ENCODE measurements at regions not wholly inside any gene's neighbourhood (a gene's known extent, or its start where the extent isn't known, plus 50 kb on each side); places are given as distances from the start of the nearest gene placed in this dataset.
"Not testable (repeated sequence)": the region's sequence is repeated elsewhere in the genome, so short reads cannot be mapped to it uniquely, and the experiment has no call there.

DNA sequence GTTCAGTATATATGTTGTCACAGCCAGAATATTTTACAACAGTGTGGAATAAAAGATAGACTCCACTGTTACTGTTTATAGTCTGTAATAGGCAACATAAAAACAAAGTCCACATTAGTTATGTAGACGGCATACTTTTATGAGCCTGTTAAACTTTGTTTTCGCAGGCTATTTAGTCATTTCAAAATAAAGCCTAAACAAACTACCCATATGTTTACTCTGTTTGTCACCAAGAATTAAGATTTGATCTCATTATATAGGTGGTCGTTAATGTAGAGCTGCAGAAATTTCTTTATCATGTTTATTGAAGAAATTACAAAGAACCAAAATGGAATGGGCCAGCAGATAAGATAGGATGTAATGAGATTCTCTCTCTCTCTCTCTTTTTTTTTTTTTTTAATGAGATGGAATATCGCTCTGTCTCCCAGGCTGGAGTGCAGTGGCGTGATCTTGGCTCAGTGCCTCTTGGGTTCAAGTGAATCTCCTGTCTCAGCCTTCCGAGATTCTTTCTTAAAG is 943.8 kb upstream of the SOX9 start:
- no peak for DNase-seq

DNA sequence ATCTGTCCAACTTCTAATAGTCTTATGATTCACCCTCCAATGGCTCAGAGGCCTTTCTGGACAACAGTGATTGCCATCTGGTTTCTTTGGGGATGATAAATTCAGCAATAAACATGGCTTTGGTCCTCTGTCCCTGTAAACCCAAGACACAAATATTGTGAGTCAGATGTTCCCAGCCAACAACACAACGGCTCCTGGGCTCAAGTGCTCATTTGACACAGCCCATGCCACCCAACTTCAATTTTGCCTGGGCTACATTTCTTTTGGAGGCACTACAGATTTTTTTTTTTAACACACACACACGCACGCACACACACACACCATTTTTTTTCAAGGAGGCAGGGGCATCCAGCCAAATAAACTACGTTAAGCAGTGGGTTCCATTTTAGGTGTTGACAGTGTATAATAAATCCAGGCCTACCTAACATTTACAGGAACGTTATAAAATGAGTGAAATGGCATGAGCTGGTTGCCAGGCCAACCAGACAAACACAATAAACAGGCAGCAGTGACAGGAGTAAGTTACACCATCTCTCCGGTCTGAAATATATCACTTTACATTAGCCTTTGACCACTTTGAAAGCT is 939.9 kb upstream of the SOX9 start:
- DNase-seq = peak; percentile 70

DNA sequence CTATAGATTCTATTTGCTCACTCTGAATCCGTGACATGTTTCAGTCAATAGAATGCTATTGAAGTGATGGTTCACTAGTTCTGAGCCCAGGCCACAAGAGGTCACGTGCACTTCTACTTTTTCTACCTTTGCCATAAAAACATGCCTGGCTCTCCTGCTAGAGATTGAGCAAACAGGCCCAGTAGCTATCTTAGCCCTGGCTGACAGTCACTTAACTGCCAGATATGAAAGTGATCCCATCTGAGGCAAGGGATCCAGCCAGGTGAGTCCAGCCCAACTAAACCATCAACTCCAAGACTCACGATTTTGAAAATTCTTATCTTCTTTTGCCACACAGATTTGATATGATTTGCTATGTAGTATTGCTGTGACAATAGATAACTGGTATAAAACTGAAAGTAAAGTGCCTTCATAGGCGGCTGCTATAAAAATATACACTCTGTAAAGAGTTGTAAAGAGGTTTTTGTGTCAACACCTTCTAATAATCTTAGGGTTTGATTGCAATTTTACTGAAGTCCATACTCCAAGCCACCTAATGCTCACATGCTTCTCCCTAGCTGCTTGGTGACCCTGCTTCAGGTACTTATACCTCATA is 937.7 kb upstream of the SOX9 start:
- no peak for DNase-seq

DNA sequence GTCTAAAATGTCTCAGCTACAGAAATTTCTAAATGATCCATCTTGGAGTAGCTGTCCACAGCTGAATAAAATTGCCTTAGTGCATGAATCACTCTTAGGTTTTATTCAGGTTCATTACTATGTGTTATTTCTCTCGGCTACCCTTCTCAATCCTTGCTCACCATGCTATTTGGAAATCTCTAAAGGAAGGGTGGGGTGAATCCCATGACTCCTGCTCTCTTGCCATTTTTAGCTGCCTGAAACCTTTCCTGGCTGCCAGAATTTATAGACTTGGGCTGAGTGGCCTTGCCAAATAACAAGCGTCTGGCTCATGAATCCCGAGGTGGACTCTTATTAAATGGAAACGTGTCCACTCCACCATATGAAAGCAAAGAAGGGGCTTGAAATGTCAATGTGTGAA is 936.1 kb upstream of the SOX9 start:
- DNase-seq = no peak

DNA sequence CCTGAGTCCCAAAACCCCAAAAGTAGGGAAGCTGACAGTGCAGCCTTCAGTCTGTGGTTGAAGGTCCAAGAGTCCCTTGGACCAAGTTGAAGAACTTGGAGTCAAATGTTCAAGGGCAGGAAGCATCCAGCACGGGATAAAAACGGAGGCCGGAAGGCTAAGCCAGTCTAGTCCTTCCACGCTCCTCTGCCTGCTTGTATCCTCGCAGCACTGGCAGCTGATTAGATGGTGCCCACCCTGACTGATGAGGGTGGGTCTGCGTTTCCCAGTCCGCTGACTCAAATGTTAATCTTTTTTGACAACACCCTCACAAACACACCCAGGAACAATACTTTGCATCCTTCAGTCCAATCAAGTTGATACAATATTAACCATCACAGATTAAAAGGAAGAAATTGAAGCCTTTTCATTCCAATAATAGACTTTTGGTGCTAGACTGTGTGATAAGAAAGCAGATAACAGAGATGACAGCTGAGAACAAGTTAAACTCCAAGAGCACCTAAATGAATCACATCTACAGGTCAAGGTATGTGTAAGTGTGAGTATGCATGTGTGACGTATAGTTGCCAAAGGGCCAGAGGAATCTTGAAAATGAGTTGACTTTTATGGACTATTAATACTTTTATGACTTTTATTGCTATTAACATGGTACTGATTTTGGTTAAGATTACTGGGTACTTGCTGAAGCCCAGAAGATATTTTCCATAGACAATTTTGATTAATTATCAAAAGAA is 933.5 kb upstream of the SOX9 start:
- no peak for DNase-seq

DNA sequence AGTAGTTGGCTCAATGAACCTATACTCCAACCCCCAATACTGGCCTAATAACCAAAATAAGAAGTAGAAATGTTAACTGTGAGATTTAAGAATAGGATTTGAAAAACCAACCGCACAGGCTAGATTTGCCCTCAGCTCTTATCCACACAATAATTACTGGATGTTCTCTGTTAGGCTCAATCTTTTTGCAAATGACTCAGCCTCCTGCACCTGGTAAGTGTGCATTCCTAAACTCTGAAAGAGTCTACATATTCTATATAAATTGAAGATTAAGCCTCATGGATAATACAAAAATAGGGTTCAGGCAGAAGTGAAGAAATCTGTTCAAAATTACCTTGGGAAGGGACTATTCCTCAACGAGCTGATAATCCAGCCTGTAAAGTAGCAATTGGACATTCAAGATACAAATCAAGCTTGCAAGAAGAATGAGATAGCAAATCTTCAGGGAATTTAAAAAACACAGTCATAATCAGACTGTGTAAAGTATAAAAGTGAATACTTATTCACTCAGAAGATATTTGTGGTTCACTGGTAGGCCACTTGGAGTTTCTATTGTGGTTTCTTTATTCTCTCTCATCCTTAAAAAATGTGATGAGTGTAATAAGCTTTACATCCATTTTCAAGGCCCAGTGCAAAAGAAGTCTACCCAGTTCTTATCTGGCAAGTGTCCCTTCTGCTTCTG is 931.9 kb upstream of the SOX9 start:
- no peak for DNase-seq

DNA sequence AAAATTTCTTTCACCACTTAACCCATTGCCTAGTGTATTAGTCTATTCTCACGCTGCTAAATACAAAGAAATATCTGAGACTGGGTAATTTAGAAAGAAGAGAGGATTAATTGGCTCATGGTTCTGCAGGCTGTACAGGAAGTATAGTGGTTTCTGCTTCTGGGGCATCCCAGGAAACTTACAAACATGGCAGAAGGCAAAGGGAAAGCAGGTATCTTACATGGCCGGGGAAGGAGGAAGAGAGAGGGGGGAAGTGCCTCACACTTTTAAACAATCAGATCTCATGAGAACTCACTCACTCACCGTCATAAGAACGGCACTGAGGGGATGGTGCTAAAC is 931.4 kb upstream of the SOX9 start:
- no peak for DNase-seq

DNA sequence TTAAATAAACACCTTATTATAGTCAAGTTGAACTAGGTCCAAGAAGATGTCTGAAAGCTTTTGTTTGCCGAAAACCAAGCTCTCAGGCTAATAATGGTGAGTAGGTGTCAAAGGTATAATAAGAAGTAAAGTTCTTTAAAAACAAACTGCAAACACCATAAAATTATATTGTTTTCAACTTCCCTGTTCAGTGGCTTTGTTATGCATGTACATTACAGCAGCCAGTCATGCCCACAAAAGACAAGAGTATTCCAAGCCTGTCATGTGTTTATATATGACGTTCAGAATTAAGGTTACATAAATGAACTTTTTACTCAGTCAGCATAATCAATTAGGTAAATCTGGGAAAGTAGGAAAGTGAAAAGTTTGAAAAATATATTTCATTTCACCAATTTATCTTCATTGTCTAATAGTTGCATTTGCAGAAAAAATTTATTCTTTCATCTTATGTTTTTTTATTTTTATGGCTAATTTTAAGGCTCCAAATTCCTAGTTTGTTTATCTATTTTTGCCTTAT is 928.7 kb upstream of the SOX9 start:
- no peak for DNase-seq

DNA sequence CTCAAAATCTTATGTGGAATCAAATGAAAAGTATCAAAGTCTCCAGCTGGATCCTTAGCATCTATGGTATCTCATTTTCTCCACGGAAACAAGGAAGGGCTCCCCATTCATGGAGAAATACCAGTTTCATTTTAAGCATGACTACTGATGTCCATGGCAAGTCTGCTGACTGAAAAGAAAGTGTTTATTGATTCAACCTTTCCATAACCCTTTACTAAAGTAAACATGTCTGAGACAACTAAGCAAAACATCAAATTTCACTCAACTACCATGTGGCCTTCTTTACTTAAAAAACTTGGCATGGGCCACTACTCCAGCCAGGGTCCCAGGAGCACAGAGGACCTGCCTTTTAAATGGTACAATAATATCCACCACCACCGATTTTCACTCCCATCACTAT is 928.0 kb upstream of the SOX9 start:
- no peak for DNase-seq

DNA sequence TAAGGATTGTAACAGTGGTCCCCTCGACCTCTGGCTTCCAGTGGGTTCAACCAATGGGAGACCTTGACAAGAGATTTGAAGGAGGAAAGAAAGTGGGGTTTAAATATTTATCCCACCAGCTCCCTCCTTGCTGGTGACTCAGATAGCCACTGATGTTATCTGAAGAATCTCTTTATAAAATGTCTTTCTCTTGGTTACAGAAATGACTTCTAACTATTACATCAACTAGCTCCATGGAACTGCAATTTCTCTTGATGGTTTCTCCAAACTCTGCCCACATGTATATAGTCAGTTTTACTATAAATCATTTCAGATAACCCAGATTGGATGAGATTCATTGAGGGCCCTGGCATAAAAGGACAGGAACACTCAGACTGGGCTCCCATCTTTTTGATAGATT is 920.2 kb upstream of the SOX9 start:
- no peak for DNase-seq

DNA sequence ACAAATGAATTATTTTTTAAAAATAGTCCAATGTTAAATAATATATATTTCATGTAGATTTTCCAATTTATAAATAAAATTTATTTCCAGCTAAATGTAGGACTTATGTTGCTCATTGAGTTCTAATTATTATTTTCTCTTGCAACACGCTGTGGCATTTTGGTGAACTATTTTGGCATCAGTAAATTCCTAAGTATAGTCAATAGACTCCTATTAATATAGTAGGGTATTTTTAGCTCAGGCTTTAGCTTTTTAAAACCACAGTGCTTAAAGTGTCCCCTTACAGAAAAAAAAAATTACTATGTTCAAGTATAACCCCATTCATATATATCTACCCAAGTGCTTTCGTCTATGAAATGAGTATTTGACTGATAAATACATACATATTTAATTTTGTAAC is 919.2 kb upstream of the SOX9 start:
- no peak for DNase-seq

DNA sequence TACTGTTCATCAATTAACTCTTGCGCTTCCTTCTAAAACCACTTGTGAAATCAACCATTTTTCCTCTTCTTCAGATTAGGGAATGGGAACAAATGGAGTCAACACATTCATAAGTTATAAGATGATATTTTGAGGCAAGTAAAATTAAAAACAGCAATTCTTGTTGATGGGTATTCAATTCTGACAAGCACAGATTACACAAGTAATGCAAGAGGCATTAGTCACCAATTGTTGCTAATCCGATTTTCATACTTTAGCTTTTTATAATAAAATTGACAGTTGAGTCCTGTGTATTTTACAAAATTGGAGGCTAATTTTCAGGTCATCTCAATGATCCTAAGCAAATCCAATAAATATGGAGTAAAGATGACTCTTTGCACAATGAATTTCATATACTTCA is 918.4 kb upstream of the SOX9 start:
- no peak for DNase-seq

DNA sequence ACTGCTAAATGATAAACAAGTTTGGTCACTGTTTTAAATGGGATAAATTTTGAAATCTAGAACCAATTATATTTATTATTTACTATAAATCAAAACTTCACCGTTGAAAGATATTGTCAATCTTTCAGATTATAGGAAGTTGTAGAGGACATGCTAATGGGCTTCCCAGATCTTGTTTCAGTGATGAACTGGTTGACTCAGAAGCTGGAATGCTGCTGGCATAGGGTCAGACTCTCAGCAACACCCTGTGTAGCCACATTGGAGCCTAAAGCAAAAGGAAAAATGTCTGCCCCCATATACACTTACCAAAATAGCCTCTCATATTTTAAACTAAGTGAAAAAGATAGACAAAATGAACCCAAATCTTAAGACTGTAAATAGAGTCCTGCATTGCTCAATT is 916.9 kb upstream of the SOX9 start:
- no peak for DNase-seq

DNA sequence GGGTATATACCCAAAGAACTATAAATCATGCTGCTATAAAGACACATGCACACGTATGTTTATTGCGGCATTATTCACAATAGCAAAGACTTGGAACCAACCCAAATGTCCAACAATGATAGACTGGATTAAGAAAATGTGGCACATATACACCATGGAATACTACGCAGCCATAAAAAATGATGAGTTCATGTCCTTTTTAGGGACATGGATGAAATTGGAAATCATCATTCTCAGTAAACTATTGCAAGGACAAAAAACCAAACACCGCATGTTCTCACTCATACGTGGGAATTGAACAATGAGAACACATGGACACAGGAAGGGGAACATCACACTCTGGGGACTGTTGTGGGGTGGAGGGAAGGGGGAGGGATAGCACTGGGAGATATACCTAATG is 914.9 kb upstream of the SOX9 start:
- not testable (repeated sequence) for DNase-seq

DNA sequence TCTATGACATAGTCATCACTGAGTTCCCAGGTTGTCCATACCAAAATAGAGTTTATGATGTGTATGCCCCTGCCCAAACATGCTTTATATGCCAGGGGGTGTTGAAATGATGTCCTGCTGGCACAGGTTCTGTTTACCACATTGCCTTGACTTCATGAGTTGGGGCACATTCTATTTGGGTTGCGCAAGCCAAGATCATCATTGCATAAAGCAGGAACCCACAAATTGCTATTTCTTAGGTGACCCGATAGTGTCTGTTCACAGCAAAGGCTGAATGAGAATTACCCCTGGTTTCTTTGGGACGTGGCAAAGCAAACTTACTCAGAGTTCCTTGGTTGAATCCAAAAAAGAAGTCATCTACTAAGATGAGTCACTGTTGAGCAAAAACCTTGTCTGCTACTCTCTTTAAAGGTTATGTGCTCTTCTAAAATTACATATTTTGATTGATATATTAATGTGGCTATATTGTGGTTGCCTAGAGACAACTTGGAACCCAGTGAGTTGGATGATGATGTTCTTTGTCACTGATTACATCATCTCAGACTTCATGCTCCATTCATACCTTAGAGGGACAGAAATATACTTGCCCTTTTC is 912.6 kb upstream of the SOX9 start:
- DNase-seq = no peak

DNA sequence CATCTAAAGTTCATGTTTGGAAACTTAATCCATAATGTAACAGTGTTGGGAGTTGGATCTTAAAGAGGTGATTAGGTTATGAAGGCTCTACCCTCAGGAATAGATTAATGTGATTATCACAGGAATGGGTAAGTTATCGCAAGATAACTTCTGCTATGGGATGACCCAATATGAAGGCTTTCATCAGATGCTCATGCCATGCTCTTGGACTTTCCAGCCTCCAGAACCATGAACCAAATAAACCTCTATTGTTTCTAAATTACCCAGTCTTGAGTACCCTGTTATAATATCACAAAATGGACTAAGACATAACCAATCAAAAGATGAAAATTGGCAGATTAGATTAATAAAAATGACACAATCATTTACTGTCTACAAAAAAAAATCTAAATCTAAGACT is 906.9 kb upstream of the SOX9 start:
- no peak for DNase-seq

DNA sequence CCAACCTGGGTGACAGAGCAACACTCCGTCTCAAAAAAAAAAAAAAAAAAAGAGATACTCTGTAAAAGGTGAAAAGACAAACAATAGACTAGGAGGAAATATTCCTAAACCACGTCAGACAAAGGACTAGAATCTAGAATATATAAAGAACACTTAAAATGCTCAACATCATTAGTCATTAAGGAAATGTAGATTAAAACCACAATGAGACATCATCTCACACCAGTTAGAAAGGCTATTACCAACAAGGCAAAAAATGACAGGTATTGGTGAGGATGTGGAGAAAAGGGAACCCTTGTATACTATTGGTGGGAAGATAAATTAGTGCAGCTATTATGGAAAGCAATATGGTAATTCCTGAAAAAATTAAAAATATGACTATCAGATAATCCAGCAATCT is 903.1 kb upstream of the SOX9 start:
- no peak for DNase-seq

DNA sequence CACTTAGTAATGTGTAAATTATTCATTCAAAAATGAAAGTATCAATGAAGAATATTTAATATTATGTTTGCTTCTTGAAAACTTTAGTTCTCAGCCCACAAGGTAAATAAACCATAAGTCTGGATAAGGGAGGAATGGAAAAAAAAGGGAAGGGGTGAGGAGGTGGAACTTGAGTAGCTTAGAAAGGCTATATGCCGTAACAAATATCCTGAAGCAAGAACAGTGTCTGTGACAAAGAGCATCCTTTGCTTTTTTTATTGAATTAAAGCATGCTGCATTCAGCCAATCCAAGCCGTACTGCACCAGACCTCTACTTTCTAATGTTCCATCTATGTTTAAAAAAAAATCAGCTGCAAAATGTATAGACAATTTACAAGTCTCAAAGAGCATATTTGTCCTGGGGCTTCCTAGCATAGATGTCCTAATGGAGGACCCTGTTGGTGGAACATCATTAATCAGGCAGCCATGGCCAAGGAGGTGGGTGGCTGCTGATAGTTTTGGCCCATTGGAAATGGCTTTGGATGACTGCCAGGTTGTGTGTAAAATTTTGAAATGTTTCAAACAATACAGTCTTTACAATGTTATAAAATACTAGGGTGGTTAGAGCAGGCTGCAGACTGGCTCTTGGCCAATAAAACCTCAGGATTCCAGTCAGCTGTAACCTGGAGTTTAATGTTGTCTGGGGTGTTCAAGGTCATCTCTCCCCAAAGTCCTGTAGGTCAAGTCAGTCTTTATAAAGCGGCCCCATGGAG is 895.8 kb upstream of the SOX9 start:
- DNase-seq = no peak

DNA sequence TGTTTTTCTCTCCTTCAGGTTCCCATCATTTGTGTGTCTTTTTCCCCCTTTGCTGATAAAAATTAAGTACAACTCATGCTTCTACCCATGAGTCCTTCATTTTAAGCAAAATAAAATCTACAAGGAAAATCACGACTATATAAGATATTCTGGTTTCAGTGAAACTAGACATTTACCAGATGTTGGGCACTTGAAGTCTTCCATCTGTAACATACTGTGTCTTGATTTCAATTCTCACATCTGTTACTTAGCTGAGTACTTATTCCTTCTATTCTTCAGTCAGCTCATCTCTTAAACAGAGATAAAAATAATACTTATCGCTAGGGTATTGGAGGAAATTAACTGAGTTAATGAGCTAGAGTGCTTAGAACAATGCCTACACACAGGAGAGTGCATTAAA is 893.0 kb upstream of the SOX9 start:
- no peak for DNase-seq

DNA sequence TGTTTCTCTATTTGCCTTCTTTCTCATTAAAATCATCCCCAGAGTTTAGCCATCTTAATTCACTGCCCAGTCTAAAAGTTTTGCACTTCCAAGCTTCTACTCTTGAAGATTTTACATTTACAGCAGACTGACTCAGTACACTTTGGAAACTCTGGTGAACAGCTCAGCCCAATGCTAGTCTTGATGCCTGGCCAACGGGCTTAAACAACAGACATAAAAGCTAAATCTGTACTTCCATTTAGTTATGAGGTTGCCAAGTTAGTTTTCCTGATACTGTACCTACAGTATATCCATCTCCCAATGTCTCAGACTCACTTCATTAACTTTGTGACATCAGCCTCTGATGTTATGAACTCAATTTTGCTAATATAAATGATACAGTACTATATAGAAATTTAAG is 891.8 kb upstream of the SOX9 start:
- DNase-seq = no peak

DNA sequence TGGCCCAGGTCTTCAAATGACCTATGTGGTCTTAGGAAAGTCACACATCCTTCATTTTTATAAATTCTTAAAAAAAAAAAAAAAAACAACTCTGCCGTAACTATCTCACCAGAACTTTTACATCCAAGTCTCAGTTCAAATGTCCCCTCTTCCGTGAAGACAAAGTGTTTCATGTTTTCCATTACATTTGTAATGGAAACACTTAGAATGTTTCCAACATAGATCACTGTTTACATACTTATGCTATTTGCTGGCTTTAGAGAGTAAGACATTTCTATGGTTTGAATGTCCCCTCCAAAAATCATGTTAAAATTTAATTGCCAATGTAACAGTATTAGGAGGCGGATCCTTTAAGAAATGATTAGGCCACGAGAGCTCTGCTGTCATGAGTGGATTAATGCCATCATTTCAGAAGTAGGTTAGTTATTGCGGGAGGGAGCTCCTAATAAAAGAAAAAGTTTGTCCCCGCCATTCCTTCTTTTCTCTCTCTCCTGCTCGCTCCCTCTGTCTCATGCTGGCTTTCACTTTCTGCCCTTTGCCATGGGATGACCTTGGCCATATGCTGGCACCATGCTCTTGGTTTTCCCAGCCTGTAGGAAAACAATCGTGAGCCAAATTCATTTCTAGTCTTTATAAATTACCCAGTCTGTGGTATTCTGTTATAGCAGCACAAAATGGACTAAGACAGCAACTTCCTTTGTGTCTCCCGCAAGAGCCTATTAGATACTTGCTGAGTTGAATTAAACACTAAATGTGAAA is 887.8 kb upstream of the SOX9 start:
- DNase-seq = no peak

DNA sequence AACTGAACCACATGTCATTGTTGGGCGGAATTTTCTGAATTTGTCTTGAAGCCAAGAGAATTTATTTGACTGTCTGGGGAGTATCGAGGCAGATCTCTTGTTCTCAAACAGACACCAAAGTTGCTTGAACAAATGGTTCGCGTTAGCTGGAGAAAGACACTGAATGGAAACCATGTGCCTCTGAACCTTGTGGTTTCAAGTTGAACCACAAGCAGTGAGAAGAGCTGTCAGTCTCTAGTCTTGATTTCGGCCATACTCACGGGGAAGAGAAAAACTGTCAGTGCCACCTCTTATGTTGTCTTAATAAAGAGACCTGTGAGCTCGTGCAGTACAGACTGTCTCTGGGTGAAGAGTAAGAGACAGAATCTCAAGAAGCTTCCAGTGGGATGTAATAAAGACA is 886.5 kb upstream of the SOX9 start:
- no peak for DNase-seq

All from NCI-H2029 (cell line).